OCI-LY3 (cell line): ENCODE measurements at regions not wholly inside any gene's neighbourhood (a gene's known extent, or its start where the extent isn't known, plus 50 kb on each side); places are given as distances from the start of the nearest gene placed in this dataset.

ENCODE experiments used
- H2AFZ ChIP-seq: fragments of 200-600, 300-600 bp; shearing (Covaris generic); 2 replicates; pipeline ENCODE4 v1.6.0; 2014; ENCODE audit warnings: antibody characterized with exemption, low read depth, low read length
- H3K27ac ChIP-seq: fragments of 200-600, 300-600 bp; sonication (generic); 2 replicates; pipeline ENCODE4 v1.5.1; 2014; ENCODE audit warnings: mild to moderate bottlenecking, low read length, moderate library complexity, mixed read lengths
- H3K27me3 ChIP-seq: fragments of 200-600, 300-600 bp; sonication (generic); 2 replicates; pipeline ENCODE4 v1.6.1; 2014; ENCODE audit warnings: low read depth, low read length, mixed read lengths
- H3K36me3 ChIP-seq: fragments of 200-600, 300-600 bp; sonication (generic); replicated peaks from 2 replicates; pipeline ENCODE3; 2014; ENCODE audit warnings: low read depth, low read length, mixed read lengths
- H3K4me1 ChIP-seq: fragments of 300-600, 200-600 bp; sonication (generic); 2 replicates; pipeline ENCODE4 v1.6.1; 2014; ENCODE audit warnings: low read length, mixed read lengths
- H3K4me2 ChIP-seq: fragments of 200-600, 300-600 bp; sonication (generic); 2 replicates; pipeline ENCODE4 v1.6.1; 2014; ENCODE audit warnings: low read length, mixed read lengths
- H3K4me3 ChIP-seq: fragments of 300-600, 200-600 bp; sonication (generic); 2 replicates; pipeline ENCODE4 v1.5.1; 2014; ENCODE audit warnings: antibody characterized with exemption, mild to moderate bottlenecking, low read length, moderate library complexity
- H3K79me2 ChIP-seq: fragments of 300-600, 200-600 bp; shearing (Covaris generic); 2 replicates; pipeline ENCODE4 v1.6.1; 2014; ENCODE audit warnings: mild to moderate bottlenecking, low read length, mixed read lengths
- H3K9ac ChIP-seq: fragments of 300-600, 200-600 bp; shearing (Covaris generic); 2 replicates; pipeline ENCODE4 v1.6.0; 2014; ENCODE audit warnings: mild to moderate bottlenecking, low read length, moderate library complexity
- H3K9me3 ChIP-seq: fragments of 200-600, 300-600 bp; shearing (Covaris generic); 2 replicates; pipeline ENCODE4 v1.6.1; 2014; ENCODE audit warnings: low read length, mixed read lengths; ENCODE audit not compliant: insufficient read depth
- H4K20me1 ChIP-seq: fragments of 200-600, 300-600 bp; sonication (generic); 2 replicates; pipeline ENCODE4 v1.6.1; 2016; ENCODE audit warnings: low read length, mixed read lengths; ENCODE audit not compliant: insufficient read depth
- EZH2phosphoT487 ChIP-seq: fragments of 200-600 bp; shearing (Covaris generic); IDR thresholded peaks from 2 replicates; pipeline ENCODE4 v1.6.1; 2018; ENCODE audit warnings: antibody characterized with exemption, mixed run types, low read depth
- TF ChIP-seq, protein P1 (sequence below): fragments of 200-600, 300-600 bp; sonication (generic); IDR thresholded peaks from 2 replicates; pipeline ENCODE4 v1.5.1; 2014; ENCODE audit warnings: antibody characterized with exemption, low read length, low read depth

DNA sequence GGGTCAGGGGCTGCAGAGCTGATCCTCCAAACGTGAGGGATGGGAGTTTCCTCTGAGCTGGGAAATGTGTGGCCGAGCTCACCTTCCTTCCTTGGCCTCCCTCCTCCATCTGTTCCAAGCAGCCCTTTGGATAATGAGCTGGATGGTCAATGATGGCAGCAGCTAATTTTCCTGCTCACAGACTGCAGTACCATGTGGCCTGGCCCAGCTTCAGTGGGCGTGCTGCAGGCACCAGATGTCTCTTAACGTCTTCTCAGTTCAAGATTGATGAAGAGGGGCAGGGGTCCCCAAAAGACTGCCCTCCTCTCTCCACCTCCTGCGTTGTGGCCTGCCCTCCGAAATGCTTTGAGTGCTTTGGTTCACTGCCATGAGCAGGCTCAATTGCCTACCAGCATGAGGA is 86.0 kb downstream of the UBIAD1 start:
- Histone ChIP-seq H3K27me3 (no peaks in the 10 kb centered on the region), H3K9ac (no peak overlapping the region), H2AFZ (no peak overlapping the region), H3K9me3 (no peaks in the 10 kb centered on the region), H3K79me2 (no peaks in the 10 kb centered on the region), H3K36me3 (no peaks in the 10 kb centered on the region), H3K27ac (no peak overlapping the region), H3K4me1 (no peaks in the 10 kb centered on the region), H3K4me3 (no peak overlapping the region), H3K4me2 (no peak overlapping the region), H4K20me1 (no peaks in the 10 kb centered on the region)
- TF ChIP-seq EZH2phosphoT487: no peak
- TF ChIP-seq, protein P1, sequence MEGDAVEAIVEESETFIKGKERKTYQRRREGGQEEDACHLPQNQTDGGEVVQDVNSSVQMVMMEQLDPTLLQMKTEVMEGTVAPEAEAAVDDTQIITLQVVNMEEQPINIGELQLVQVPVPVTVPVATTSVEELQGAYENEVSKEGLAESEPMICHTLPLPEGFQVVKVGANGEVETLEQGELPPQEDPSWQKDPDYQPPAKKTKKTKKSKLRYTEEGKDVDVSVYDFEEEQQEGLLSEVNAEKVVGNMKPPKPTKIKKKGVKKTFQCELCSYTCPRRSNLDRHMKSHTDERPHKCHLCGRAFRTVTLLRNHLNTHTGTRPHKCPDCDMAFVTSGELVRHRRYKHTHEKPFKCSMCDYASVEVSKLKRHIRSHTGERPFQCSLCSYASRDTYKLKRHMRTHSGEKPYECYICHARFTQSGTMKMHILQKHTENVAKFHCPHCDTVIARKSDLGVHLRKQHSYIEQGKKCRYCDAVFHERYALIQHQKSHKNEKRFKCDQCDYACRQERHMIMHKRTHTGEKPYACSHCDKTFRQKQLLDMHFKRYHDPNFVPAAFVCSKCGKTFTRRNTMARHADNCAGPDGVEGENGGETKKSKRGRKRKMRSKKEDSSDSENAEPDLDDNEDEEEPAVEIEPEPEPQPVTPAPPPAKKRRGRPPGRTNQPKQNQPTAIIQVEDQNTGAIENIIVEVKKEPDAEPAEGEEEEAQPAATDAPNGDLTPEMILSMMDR: no peak

DNA sequence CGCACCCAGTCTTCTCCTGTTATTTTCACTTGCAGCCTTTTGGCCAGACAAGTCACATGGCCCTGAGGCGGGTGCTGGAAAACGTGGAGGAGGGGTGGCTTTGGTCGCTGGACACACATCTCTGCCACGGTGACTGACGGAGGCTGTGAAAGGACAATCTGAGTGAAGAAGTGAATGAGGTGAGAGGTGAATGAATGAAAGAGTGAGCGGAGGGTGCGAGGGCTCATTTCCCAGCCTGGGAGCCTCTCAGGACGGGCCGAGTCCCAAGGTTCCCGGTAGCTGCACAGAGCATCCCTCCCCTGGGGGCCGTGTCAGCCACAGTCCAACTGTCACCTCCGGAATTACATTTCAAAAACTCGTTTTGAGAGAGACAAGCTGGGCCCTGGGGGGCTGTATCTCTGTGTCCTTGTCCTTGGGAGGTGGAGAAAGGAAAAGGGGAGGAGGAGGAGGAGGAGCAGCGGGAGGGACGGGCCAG is 89.6 kb downstream of the UBIAD1 start:
- Histone ChIP-seq H3K36me3 (no peaks in the 10 kb centered on the region), H3K79me2 (no peaks in the 10 kb centered on the region), H3K9ac (no peak overlapping the region), H3K27me3 (no peaks in the 10 kb centered on the region), H4K20me1 (no peaks in the 10 kb centered on the region), H3K4me1 (no peaks in the 10 kb centered on the region), H3K4me3 (no peak overlapping the region), H3K4me2 (no peak overlapping the region), H3K9me3 (no peaks in the 10 kb centered on the region), H3K27ac (no peak overlapping the region), H2AFZ (no peak overlapping the region)
- TF ChIP-seq, protein P1: no peak
- no peak for TF ChIP-seq EZH2phosphoT487

DNA sequence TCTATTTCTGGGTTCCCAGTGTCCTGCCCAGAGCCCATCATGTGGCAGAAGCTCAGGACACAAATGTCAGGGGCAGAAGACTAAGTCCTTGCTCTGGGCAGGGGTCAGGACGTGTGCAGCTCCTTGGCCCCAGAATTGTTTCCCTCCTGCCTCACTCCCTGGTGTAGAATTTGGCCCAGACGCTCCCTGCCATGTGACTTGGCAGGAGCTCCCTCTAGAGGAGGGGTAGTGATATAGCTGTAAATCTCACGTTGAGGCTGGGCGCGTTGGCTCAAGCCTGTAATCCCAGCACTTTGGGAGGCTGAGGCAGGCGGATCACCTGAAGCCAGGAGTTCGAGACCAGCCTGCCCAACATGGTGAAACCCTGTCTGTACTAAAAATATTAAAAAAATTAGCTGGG is 91.2 kb downstream of the UBIAD1 start:
- Histone ChIP-seq H4K20me1 (no peaks in the 10 kb centered on the region), H3K4me3 (no peak overlapping the region), H3K9ac (no peak overlapping the region), H2AFZ (no peak overlapping the region), H3K79me2 (no peaks in the 10 kb centered on the region), H3K27ac (no peak overlapping the region), H3K4me1 (no peaks in the 10 kb centered on the region), H3K9me3 (no peaks in the 10 kb centered on the region), H3K4me2 (no peak overlapping the region), H3K36me3 (no peaks in the 10 kb centered on the region), H3K27me3 (no peaks in the 10 kb centered on the region)
- TF ChIP-seq EZH2phosphoT487: no peak
- TF ChIP-seq, protein P1: peak; percentile 24; the same call in 1 of the 2 replicates

DNA sequence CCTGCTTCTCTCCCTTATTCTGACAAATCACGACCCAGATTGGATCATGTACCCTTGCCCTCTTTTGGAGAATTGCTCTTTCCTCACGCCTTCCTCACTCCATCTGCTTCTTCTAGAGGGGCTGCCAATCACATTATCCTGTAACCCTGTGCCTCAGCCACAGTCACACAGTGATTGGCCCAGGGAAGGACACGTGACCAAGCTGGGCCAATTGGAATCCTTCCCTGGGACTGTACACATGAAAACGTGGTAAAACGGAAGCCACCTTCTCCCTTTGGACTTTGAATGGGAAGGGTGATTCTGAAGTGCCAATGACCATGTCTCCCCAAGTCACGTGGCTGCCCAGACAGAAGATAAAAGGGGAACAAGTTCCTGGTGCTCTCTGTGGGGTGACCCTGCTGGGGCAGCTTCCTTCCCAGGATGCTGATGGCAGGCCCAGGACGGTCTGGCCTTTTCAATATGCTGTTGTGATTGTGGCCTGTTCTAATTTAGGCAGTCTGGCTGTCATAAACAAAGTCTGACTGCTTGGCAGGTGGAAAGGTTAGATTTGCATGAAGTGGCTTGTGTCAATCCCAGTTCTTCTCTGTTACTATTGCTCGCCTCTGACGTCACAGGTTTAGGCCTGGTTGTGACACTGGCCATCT is 92.9 kb downstream of the UBIAD1 start:
- H3K36me3 ChIP-seq: no peaks in the 10 kb centered on the region
- no peaks in the 10 kb centered on the region for H3K27me3 ChIP-seq
- no peak overlapping the region for H3K9ac ChIP-seq
- no peak overlapping the region for H3K27ac ChIP-seq
- no peak overlapping the region for H3K4me3 ChIP-seq
- no peak overlapping the region for H3K4me2 ChIP-seq
- no peaks in the 10 kb centered on the region for H3K9me3 ChIP-seq
- H4K20me1 ChIP-seq: no peaks in the 10 kb centered on the region
- TF ChIP-seq, protein P1: no peak
- no peak for TF ChIP-seq EZH2phosphoT487
- no peaks in the 10 kb centered on the region for H3K79me2 ChIP-seq
- H3K4me1 ChIP-seq: no peaks in the 10 kb centered on the region
- no peak overlapping the region for H2AFZ ChIP-seq
